Smooth muscle cell (in vitro differentiated cells): ENCODE measurements at regions not wholly inside any gene's neighbourhood (a gene's known extent, or its start where the extent isn't known, plus 50 kb on each side); places are given as distances from the start of the nearest gene placed in this dataset.

Experiments used
- DNase-seq: peaks from one replicate; lab custom pipeline; 2025; ENCODE audit not compliant: unreplicated experiment; lab: John Stamatoyannopoulos, UW
- H2AFZ ChIP-seq: fragments of 200-600 bp; sonication (generic); 2 replicates; pipeline ENCODE4 v1.6.0; 2016; ENCODE audit warnings: antibody characterized with exemption, low read depth, mild to moderate bottlenecking
- H3F3A ChIP-seq: fragments of 200-600 bp; sonication (generic); 2 replicates; pipeline ENCODE4 v1.6.0; 2017; ENCODE audit warnings: antibody characterized with exemption, low read depth
- H3K27ac ChIP-seq: fragments of 200-600 bp; sonication (generic); 2 replicates; pipeline ENCODE4 v1.5.1; 2016; ENCODE audit warnings: low read depth, mild to moderate bottlenecking
- H3K27me3 ChIP-seq: fragments of 200-600 bp; sonication (generic); 2 replicates; pipeline ENCODE4 v1.6.1; 2016; ENCODE audit warnings: low read depth, mild to moderate bottlenecking
- H3K36me3 ChIP-seq: fragments of 200-600 bp; sonication (generic); 2 replicates; pipeline ENCODE4 v1.5.1; 2016; ENCODE audit warnings: low read depth
- H3K4me1 ChIP-seq: fragments of 200-600 bp; sonication (generic); 2 replicates; pipeline ENCODE4 v1.5.1; 2016; ENCODE audit warnings: low read depth
- H3K4me2 ChIP-seq: fragments of 200-600 bp; sonication (generic); 2 replicates; pipeline ENCODE4 v1.6.0; 2016; ENCODE audit warnings: mild to moderate bottlenecking
- H3K4me3 ChIP-seq: fragments of 200-600 bp; sonication (generic); 2 replicates; pipeline ENCODE4 v1.5.1; 2016; ENCODE audit warnings: mild to moderate bottlenecking
- H3K79me2 ChIP-seq: fragments of 200-600 bp; sonication (generic); 2 replicates; pipeline ENCODE4 v1.6.0; 2016; ENCODE audit warnings: low read depth, mild to moderate bottlenecking
- H3K9ac ChIP-seq: fragments of 200-600 bp; sonication (generic); 2 replicates; pipeline ENCODE4 v1.6.0; 2016; ENCODE audit warnings: low read depth
- H3K9me3 ChIP-seq: fragments of 200-600 bp; sonication (generic); replicated peaks from 2 replicates; pipeline ENCODE4 v1.5.1; 2016; ENCODE audit warnings: low read depth
- H4K20me1 ChIP-seq: fragments of 200-600 bp; sonication (generic); 2 replicates; pipeline ENCODE4 v1.6.0; 2016; ENCODE audit warnings: low read depth
- CTCF ChIP-seq: fragments of 200-600 bp; sonication (generic); IDR thresholded peaks from 2 replicates; pipeline ENCODE4 v1.5.1; 2017; ENCODE audit warnings: borderline replicate concordance, mild to moderate bottlenecking, antibody characterized with exemption; ENCODE audit not compliant: insufficient read depth, poor library complexity, severe bottlenecking
- WGBS: methylation state at CpG from one replicate; pipeline ENCODE4 v1.1.7; 2016; ENCODE audit warnings: low lambda C conversion rate; 5-methylcytosine and 5-hydroxymethylcytosine counted together

GRCh38 chr18:10368456-10369453, 85.7 kb upstream of the APCDD1 start:
- Histone ChIP-seq H3K9me3 (no peaks in the 10 kb centered on the region), H3K9ac (no peak overlapping the region), H3K27me3 (no peaks in the 10 kb centered on the region), H3K4me2 (peak overlapping the region; percentile 67), H3K79me2 (no peaks in the 10 kb centered on the region), H4K20me1 (no peaks in the 10 kb centered on the region), H3K4me1 (peaks cover 12% of the 10 kb centered on the region), H2AFZ (no peak overlapping the region), H3K27ac (no peak overlapping the region), H3K36me3 (no peaks in the 10 kb centered on the region), H3K4me3 (no peak overlapping the region), H3F3A (no peaks in the 10 kb centered on the region)
- WGBS, result 88% methylated on average over 6 of the region's 8 CpGs
- no peak for DNase-seq
- TF ChIP-seq CTCF, result no peak

- no peak overlapping the region for H3K9ac ChIP-seq
- H3K27me3 ChIP-seq, result no peaks in the 10 kb centered on the region
- no peaks in the 10 kb centered on the region for H3K36me3 ChIP-seq
- H3K27ac ChIP-seq, result no peak overlapping the region
- H2AFZ ChIP-seq, result no peak overlapping the region
- H3F3A ChIP-seq, result no peaks in the 10 kb centered on the region
- H3K4me1 ChIP-seq, result peaks cover 17% of the 10 kb centered on the region
- no peaks in the 10 kb centered on the region for H4K20me1 ChIP-seq
- no peak for DNase-seq
- no peaks in the 10 kb centered on the region for H3K79me2 ChIP-seq
- 64% methylated on average over 7 of the region's 7 CpGs for WGBS
- no peak overlapping the region for H3K4me3 ChIP-seq
- no peak overlapping the region for H3K4me2 ChIP-seq
- no peak for TF ChIP-seq CTCF
- H3K9me3 ChIP-seq, result no peaks in the 10 kb centered on the region
Observed at GRCh38 chr18:10370716-10371115, 83.7 kb upstream of the APCDD1 start.

GRCh38 chr18:10371165-10371564, 83.3 kb upstream of the APCDD1 start:
- no peaks in the 10 kb centered on the region for H3K9me3 ChIP-seq
- TF ChIP-seq CTCF, result no peak
- no peaks in the 10 kb centered on the region for H3K36me3 ChIP-seq
- no peak overlapping the region for H3K9ac ChIP-seq
- H3K4me3 ChIP-seq, result no peak overlapping the region
- no peak for DNase-seq
- H3K27ac ChIP-seq, result no peak overlapping the region
- H3K4me1 ChIP-seq, result peaks cover 17% of the 10 kb centered on the region
- H2AFZ ChIP-seq, result no peak overlapping the region
- no peaks in the 10 kb centered on the region for H3K27me3 ChIP-seq
- H4K20me1 ChIP-seq, result no peaks in the 10 kb centered on the region
- 90% methylated on average over 3 of the region's 3 CpGs for WGBS
- no peak overlapping the region for H3K4me2 ChIP-seq
- no peaks in the 10 kb centered on the region for H3K79me2 ChIP-seq
- H3F3A ChIP-seq, result no peaks in the 10 kb centered on the region
